Retinal pigment epithelial cell (primary cell): ENCODE measurements at regions not wholly inside any gene's neighbourhood (a gene's known extent, or its start where the extent isn't known, plus 50 kb on each side); places are given as distances from the start of the nearest gene placed in this dataset.

Experiments used
- DNase-seq: peaks from one replicate; pipeline ENCODE4 v3.0.0-alpha.2; 2010; ENCODE audit warnings: low read depth
- H3K4me3 ChIP-seq: 2 replicates; pipeline ENCODE4 v1.5.1; 2011; ENCODE audit warnings: mild to moderate bottlenecking, low read length, control low read depth, moderate library complexity
- CTCF ChIP-seq: conservative IDR thresholded peaks from 2 replicates; pipeline ENCODE4 v1.5.1; 2011; ENCODE audit warnings: low read depth, low read length, control low read depth, inconsistent platforms

DNA sequence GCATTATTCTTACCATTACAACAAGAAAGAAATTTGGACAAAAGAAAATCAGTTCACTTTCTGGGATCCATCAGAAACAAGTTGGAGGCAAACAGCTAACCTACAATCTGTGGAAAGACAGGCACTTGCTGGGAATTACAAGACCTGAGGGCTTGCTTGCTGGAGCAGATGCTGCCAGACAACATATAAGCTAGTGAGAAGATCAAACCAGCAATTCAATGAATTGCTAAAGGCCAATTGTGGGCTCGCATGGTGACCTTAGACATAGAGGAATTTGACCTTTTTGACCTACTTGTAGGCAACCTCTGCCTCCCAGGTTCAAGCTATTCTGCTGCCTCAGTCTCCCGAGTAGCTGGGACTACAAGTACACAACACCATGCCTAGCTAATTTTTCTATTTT is 921.2 kb upstream of the CNTNAP5 start:
- H3K4me3 ChIP-seq, result no peak overlapping the region
- TF ChIP-seq CTCF, result no peak
- no peak for DNase-seq

- H3K4me3 ChIP-seq, result no peak overlapping the region
- no peak for TF ChIP-seq CTCF
- DNase-seq, result no peak
These were observed 908.5 kb upstream of the CNTNAP5 start for GRCh38 chr2:123116595-123116994.

- no peak overlapping the region for H3K4me3 ChIP-seq
- no peak for DNase-seq
- TF ChIP-seq CTCF, result no peak
These were observed 897.9 kb upstream of the CNTNAP5 start for GRCh38 chr2:123127236-123127635.

DNA sequence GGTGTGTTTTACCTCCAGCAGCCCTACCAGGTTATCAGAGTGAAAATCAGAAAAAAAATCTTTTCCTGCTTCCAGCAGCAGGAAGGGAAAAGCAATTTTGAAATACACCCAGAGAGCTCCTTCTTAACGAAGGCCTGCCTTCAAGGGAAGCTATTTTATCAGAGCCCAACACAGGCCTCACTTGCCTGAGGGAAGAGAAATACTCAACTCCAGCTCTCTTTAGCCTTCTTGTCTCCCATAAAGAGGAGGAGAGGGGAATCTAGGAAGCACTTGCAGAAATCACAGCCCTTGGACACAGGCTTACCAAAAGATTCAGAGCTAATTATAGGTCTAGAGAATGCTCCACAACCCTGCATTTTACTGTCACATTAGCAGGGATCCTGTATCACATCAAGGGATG is 896.1 kb upstream of the CNTNAP5 start:
- TF ChIP-seq CTCF, result no peak
- no peak overlapping the region for H3K4me3 ChIP-seq
- DNase-seq, result no peak

DNA sequence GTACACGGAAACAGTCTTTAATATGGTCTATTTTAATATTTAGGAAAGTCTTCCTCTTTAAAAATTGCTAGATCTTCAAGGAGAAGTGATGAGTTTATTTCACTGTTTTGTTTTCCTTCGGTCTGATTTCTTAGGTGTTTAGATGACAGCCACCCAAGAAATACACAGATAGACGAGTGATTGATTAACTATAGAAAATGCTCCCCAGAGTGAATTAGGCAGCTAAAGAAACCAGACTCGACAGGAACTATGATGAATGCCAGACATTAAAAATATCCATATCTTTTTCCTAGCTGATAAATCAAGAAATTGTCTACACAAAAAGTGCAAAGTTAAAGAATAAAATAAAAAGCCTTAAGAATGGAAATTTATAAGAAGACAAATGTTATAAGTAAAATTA is 888.7 kb upstream of the CNTNAP5 start:
- no peak for TF ChIP-seq CTCF
- DNase-seq, result no peak
- H3K4me3 ChIP-seq, result no peak overlapping the region

DNA sequence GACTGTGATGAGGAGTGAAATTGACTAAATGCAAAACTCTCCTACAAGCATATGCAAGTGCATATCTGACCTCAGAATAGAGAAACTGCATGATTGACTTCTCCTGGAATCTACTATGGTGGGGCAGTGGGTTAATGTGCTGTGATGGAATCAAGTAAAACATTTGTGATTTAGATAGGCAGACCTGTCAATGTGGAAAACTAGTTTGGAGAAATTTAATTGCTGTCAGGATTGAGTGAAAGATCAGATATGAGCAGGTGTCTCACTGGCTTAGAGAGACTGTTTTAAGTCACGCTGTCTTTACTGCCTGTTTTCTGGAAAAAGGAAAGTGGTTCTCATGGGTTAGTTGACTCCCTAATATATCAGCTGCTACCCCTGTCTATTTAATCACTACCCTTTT is 881.0 kb upstream of the CNTNAP5 start:
- no peak for TF ChIP-seq CTCF
- H3K4me3 ChIP-seq, result no peak overlapping the region
- no peak for DNase-seq

DNA sequence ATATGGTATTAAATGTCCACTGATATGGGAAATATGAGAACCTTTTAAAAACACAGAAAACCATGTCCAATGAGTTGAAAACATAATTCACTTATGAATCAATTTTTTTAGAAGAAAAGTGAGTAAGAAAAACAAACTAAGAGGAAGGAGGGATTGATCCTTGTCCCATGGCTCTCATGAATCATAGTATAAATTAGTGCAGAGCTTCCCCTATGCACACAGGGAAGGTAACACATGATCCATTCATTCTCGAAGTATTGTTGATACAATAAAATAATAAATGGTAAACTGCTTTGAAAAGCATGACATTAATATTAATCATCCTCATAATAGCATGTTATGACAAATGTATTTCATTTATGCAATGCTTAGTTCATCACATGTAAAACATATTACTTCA is 872.0 kb upstream of the CNTNAP5 start:
- H3K4me3 ChIP-seq, result no peak overlapping the region
- TF ChIP-seq CTCF, result no peak
- no peak for DNase-seq
